Dedifferentiated amniotic fluid mesenchymal stem cell (primary cell): ENCODE measurements at regions not wholly inside any gene's neighbourhood (a gene's known extent, or its start where the extent isn't known, plus 50 kb on each side); places are given as distances from the start of the nearest gene placed in this dataset.
"Not testable (repeated sequence)": the region's sequence is repeated elsewhere in the genome, so short reads cannot be mapped to it uniquely, and the experiment has no call there.

ENCODE experiments used
- DNase-seq: peaks from one replicate; pipeline ENCODE4 v3.0.0-alpha.2; 2016; ENCODE audit errors: extremely low spot score

DNA sequence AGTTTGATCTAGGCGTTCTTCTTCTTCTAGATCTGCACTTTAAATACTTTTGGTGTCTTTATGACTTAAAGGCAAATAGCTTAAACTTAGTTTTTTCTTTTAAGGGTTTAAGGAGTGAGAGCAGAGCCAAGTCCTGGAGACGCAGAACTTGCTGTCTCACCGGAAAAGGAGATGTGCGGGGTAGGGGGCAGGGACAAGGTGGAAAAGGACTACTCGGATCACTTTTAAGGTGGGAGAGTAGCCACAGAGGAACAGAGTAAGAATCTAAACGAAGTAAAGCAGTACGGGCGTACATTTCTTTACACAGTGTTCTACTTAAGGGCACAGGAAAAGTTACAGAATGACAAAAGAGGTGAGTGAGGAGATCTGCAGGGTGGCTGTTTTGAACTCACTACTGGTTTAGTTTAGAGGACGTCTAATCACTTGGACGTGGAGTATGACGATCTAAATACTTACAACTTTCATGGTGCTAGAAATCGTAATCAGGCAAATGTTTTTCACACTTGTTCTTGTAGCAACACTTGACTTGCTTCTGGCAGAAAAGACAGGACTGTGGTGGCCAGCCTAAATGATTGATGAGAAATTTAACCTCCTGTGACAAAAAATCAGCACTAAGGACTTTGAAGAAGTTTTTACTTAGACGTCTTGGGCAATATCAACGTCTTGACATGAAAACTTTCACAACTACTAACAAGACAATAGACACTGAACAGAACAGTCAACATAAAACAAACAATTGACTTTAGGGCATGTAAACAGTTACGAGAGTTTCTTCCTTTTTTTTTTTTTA lies 127.0 kb downstream of the ART5 start:
- not testable (repeated sequence) for DNase-seq

DNA sequence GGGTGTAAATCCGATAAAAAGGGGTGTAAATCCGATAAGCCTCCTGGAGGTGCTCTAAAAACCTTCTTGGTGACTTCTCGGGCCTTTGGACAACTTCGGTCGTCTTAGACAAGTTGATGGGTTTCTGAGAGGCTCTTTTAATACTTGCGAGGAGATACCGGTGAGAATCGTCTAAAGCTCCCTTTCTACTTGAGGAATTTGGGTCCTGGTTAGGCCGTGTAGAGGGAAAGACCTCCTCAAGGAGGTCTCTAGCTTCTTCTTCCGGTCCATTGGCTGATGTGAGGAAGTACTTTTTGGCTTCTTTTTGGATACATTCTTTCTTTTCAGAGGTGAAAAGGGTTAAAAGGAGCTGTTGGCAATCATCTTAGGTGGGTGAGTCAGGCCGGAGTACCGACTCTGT lies 128.5 kb downstream of the ART5 start:
- not testable (repeated sequence) for DNase-seq

- DNase-seq: not testable (repeated sequence)
Measured at GRCh38 chr11:3512751-3513150, 129.0 kb downstream of the ART5 start.

DNA sequence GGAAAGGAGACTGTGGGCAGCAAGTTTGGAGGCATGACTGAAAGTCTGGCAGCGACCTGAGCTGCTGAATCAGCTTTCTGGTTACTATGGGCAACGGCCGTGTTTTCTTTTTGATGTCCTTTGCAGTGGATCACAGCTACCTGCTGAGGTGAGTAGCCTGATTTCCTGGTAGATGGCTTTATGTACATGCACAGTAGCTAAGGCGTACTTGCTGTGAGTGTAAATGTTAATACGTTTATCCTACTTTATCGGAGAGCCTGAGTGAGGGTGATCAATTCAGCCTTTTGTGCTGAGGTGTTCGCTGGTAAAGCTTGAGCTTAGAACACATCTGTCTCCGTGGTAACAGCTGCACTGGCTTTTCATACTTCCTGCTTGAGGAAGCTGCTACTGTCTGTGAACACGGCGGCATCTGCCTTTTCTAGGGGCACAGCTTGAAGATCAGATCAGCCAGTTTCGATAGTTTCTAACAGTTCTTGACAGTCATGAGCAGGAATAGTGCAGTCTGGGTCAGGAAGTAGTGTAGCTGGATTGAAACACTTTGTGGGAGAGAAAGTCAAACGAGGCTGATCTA lies 129.6 kb downstream of the ART5 start:
- DNase-seq: not testable (repeated sequence)

- not testable (repeated sequence) for DNase-seq
Measured at GRCh38 chr11:3511416-3512132, 130.2 kb downstream of the ART5 start.

DNA sequence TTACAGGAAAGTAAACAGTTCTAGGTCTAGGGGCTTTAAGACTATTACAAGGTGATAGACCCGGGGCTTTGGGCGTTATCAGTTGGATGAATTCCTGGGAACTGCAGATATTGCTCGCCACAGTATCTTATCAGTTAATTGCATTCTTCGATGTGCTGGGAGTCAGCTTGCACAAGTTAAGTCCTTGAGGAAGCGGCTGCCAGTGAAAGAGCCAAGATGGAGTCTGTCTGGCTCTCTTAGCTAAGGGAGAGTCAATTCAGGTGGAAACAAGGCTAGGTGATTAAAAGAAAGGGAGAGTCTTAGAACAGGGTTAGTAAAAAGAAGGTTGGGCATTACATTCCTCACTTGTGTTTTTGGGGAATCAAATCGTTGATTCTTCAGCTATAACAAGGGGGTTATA lies 130.6 kb upstream of the ZNF195 start:
- not testable (repeated sequence) for DNase-seq

- not testable (repeated sequence) for DNase-seq
Measured at GRCh38 chr11:3499198-3499597, 120.3 kb upstream of the ZNF195 start.

- not testable (repeated sequence) for DNase-seq
Measured at GRCh38 chr11:3498356-3498755, 119.4 kb upstream of the ZNF195 start.

DNA sequence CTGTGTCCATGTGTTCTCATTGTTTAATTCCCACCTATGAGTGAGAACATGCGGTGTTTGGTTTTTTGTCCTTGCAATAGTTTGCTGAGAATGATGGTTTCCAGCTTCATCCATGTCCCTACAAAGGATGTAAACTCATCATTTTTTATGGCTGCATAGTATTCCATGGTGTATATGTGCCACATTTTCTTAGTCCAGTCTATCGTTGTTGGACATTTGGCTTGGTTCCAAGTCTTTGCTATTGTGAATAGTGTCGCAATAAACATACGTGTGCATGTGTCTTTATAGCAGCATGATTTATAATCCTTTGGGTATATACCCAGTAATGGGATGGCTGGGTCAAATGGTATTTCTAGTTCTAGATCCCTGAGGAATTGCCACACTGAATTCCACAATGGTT lies 114.2 kb upstream of the ZNF195 start:
- DNase-seq: not testable (repeated sequence)

GRCh38 chr11:3488003-3488402 lies 109.1 kb upstream of the ZNF195 start:
- DNase-seq: not testable (repeated sequence)

- DNase-seq: not testable (repeated sequence)
Measured at GRCh38 chr11:3485737-3486136, 106.8 kb upstream of the ZNF195 start.

DNA sequence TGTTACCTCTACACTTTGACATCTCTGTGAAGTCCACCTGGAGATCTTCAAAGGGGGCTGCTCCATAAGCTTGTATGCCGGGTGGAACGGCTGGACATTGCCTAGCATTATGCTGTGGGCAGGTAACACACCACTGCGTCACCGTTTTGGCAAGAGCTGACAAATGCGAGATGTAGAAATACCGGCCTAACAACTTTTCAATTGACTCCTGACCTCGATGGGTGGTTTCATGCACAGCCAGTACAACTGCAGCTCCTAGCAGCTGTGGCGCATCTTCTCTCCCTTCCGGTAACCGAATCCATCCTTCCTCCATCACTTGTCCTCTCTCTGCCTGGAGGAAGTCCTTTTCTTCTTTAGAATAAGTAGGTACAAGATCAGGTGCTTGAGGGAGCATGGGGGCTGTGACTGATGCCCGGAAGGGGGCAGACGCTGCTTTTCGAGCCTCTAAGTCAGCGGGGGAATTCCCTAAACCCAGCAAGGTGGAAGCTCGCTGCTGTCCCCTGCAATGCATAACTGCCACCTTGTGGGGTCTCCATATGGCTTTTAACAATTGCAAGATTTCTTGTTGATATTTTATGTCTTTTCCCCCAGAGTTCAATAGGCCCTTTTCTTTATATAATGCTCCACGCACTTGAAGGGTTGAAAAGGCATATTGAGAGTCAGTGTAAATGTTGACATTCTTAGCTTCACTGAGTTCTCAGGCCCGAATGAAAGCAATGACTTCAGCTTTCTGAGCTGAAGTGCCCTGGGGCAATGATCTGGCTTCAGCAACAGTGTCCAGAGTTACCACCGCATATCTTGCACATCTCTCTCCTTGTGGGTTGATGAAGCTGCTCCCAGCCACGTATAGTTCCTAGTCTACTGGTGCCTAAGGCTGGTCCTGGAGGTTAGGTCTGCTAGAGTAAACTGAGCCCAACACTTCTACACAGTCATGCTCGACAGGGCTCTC lies 98.3 kb upstream of the ZNF195 start:
- peak; percentile 15 for DNase-seq

GRCh38 chr11:3476084-3476936 lies 97.4 kb upstream of the ZNF195 start:
- DNase-seq: not testable (repeated sequence)

- not testable (repeated sequence) for DNase-seq
Measured at GRCh38 chr11:3468963-3469362, 90.0 kb upstream of the ZNF195 start.

DNA sequence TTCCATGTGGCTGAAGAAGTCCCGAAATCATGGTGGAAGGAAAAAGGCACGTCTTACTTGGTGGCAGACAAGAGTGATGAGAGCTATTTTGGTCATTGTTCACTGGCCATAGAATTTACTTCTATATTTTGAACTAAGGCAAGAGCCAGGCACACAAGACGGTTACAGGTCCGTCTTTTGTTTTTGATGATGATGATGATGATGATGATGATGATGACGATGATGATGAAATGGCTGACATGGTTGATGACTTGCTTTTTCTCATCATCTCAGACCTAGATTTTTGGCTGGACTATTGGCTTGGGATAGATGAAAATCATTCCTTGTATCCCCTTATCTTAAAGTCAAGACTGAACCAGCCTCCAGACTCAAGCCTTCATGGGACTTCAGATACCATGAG lies 88.7 kb upstream of the ZNF195 start:
- not testable (repeated sequence) for DNase-seq

DNA sequence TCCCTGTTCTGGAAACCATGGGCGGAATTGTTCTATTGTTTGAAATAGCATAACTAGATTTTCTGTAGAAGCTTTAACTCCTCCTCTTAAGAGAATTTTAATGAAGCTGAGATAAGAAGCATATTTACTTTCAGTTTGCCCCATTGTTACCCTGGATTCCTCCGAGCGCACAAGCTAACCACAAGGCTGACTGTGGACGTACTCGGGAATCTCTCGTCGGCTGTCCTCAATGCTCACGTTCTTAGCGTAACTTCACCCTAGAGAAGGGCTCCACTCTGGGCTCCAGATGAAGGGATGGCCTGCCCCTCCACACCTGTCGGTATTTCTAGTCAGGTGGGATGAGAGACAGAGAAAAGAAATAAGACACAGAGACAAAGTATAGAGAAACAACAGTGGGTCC lies 76.7 kb upstream of the ZNF195 start:
- DNase-seq: not testable (repeated sequence)

DNA sequence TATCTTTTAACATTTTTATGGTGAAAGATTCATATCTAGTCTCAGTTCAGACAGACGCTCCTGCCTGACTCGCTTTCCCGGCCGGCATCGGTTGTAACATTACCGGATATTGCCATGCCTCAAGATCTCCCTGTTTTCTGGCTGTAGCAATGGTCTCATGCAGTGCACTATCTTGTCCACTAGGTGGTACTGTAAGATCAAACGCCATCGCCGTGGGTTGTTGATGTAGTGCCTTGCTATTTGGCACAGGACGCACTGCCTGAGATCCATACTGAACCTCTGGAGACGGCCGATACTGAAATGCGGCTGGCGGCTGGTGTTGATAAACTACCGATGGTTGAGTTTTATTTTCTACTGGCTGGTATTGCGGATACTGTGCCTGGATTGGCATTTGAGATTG lies 75.9 kb upstream of the ZNF195 start:
- DNase-seq: peak; percentile 25

DNA sequence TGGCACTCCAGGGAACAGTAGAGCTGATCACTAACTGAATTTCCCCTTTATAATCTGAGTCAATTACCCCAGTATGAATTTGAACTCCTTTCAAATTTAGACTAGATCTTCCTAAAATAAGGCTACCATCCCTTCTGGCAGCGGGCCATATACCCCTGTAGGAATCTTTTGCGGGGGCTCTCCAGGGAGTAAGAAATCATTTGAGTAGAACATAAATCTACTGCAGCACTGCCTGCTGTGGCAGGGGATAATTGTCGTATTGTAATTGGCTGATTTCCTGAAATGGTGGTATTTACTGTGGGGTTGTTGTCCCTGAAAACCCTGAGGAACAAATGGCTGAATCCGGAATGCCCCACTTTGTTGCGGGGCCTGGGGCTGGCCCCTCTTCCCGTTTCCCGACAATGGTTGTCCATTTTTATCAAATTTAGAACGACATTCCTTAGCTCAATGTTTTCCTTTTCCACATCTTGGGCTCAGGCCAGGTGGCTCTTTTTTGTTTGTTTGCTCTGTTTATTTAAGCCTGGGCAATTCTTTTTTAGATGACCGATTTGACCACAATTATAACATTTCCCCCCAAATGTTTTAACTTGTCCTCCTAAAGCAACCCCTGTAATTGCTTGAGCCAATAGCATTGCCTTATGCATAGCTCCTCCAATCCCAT lies 74.8 kb upstream of the ZNF195 start:
- not testable (repeated sequence) for DNase-seq

- not testable (repeated sequence) for DNase-seq
Measured at GRCh38 chr11:3450822-3451221, 71.9 kb upstream of the ZNF195 start.

DNA sequence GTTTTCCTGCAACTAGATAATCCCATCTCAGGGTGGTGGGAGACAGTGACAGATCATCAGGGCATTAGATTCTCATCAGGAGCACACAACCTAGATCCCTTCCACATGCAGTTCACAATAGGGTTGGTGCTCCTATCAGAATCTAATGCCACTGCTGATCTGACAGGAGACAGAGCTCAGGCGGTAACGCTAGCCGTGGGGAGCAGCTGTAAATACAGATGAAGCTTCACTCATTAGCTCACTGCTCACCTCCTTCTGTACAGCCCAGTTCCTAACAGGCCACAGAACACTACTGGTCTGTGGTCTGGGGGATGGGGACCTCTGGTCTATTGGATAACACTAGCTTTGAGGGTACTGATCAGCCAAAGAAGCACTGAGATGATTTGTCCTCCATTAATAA lies 66.6 kb upstream of the ZNF195 start:
- not testable (repeated sequence) for DNase-seq
